Liver (tissue), 3 donors: ENCODE measurements at regions not wholly inside any gene's neighbourhood (a gene's known extent, or its start where the extent isn't known, plus 50 kb on each side); places are given as distances from the start of the nearest gene placed in this dataset.
A peak's percentile ranks its signal among the peaks of the same experiment; 100 is the strongest.

Source experiments
- ATF3 ChIP-seq: IDR thresholded peaks from 2 replicates; pipeline ENCODE4 v1.6.1; 2016; ENCODE audit warnings: antibody characterized with exemption
- CTCF ChIP-seq: fragments of 150-350 bp; IDR thresholded peaks from 2 replicates; pipeline ENCODE4 v1.5.1; 2017; ENCODE audit warnings: improper control_type of control experiment, low read depth, low read length; ENCODE audit not compliant: missing input control
- EGR1 ChIP-seq, 2 donors: IDR thresholded peaks; 2 replicates each; pipeline ENCODE4 v1.6.1; 2016 to 2018; ENCODE audit warnings: antibody characterized with exemption in 2 of 2, low read depth in 2 of 2
- GABPA ChIP-seq, 2 donors: IDR thresholded peaks in 1 of 2; conservative IDR thresholded peaks in 1 of 2; 2 replicates each; pipeline ENCODE4 v1.6.1; 2016; ENCODE audit warnings: antibody characterized with exemption in 2 of 2, mild to moderate bottlenecking in 1 of 2, moderate library complexity in 1 of 2
- JUND ChIP-seq, 2 donors: IDR thresholded peaks; 2 replicates each; pipeline ENCODE4 v1.6.1; 2016; ENCODE audit warnings: antibody characterized with exemption in 2 of 2
- MAX ChIP-seq: IDR thresholded peaks from 2 replicates; pipeline ENCODE4 v1.6.1; 2016; ENCODE audit warnings: antibody characterized with exemption
- RAD21 ChIP-seq, 2 donors: IDR thresholded peaks; 2 replicates each; pipeline ENCODE4 v1.6.1; 2016; ENCODE audit warnings: antibody characterized with exemption in 2 of 2, mild to moderate bottlenecking in 2 of 2
- REST ChIP-seq: IDR thresholded peaks from 2 replicates; pipeline ENCODE4 v1.6.1; 2016; ENCODE audit warnings: antibody characterized with exemption, mild to moderate bottlenecking
- RXRA ChIP-seq, 2 donors: IDR thresholded peaks; 2 replicates each; pipeline ENCODE4 v1.6.1; 2017 to 2018; ENCODE audit warnings: antibody characterized with exemption in 2 of 2, mild to moderate bottlenecking in 1 of 2
- SP1 ChIP-seq: IDR thresholded peaks from 2 replicates; pipeline ENCODE4 v1.6.1; 2018; ENCODE audit warnings: antibody characterized with exemption, mild to moderate bottlenecking
- TAF1 ChIP-seq: conservative IDR thresholded peaks from 2 replicates; pipeline ENCODE4 v1.6.1; 2016; ENCODE audit warnings: antibody characterized with exemption, mild to moderate bottlenecking
- YY1 ChIP-seq: IDR thresholded peaks from 2 replicates; pipeline ENCODE4 v1.6.1; 2016; ENCODE audit warnings: antibody characterized with exemption, mild to moderate bottlenecking
- donor health status: healthy.
- donor health status: healthy.

GRCh38 chr20:17796091-17796563 lies 96.4 kb downstream of the BANF2 start:
- TF ChIP-seq RAD21 (IDR thresholded peaks at IDR 0.05), result peak; percentile 53 to 69
- no peak for TF ChIP-seq CTCF
- peak; percentile 68 for TF ChIP-seq YY1
- TF ChIP-seq EGR1 (IDR thresholded peaks at IDR 0.05; ENCODE audit: low read depth in 2 of 2), result peak; percentile 29 to 88
- peak; percentile 91 for TF ChIP-seq MAX
- no peak for TF ChIP-seq TAF1
- TF ChIP-seq REST, result peak; percentile 70
- TF ChIP-seq SP1, result peak; percentile 92
- peak; percentile 83 for TF ChIP-seq ATF3
- TF ChIP-seq GABPA (IDR thresholded peaks at IDR 0.05 in 1 of 2, conservative IDR thresholded peaks at IDR 0.05 in 1 of 2), result peak in 1 of 2 donors; percentile 19
- peak; percentile 87 to 96 for TF ChIP-seq RXRA (IDR thresholded peaks at IDR 0.05)
- TF ChIP-seq JUND (IDR thresholded peaks at IDR 0.05), result peak; percentile 82 to 90
